ENCODE measurements at regions not wholly inside any gene's neighbourhood (a gene's known extent, or its start where the extent isn't known, plus 50 kb on each side); places are given as distances from the start of the nearest gene placed in this dataset.

- no peak for TF ChIP-seq CTCF (IDR thresholded peaks at IDR 0.05)
- no peak for TF ChIP-seq EZH2 (IDR thresholded peaks at IDR 0.05; ENCODE audit: borderline replicate concordance, insufficient read depth, low read depth, low read length, poor library complexity, severe bottlenecking)
These were observed 153.3 kb upstream of the SYNCRIP start for GRCh38 chr6:85795945-85796344.
